A549 (cell line): ENCODE measurements at regions not wholly inside any gene's neighbourhood (a gene's known extent, or its start where the extent isn't known, plus 50 kb on each side); places are given as distances from the start of the nearest gene placed in this dataset.

Source experiments
- ATAC-seq, 2 experiments: fragments of 200-7000 bp in 1 of 2; fragments of >200 bp in 1 of 2; cut with Nextera tagmentation in 1 of 2; cut with Tn5 transposase in 1 of 2; 3 replicates each; pipeline versions ENCODE4 v1.8.0 to v1.9.1; 2018 to 2020; ENCODE audit warnings: mild to moderate bottlenecking in 1 of 2, moderate library complexity in 1 of 2
- CTCF ChIA-PET: fragments of 300-600 bp; sonication (Branson Sonifier 250); formaldehyde crosslinking; extraction: SDS; loops from one replicate; lab custom pipeline; 2021; ENCODE audit warnings: antibody characterized with exemption, inconsistent platforms; lab: Yijun Ruan, JAX
- POLR2A ChIA-PET: fragments of 350-600 bp; formaldehyde crosslinking; extraction: SDS; loops from one replicate; lab custom pipeline; 2021; ENCODE audit warnings: antibody characterized with exemption, inconsistent platforms; lab: Yijun Ruan, JAX
- DNase-seq, 2 experiments: peaks; one replicate each; pipeline versions ENCODE4 v3.0.0 to v3.0.0-alpha.2; 2011 to 2016; ENCODE audit warnings: low read depth in 1 of 2, low spot score in 1 of 2
- FAIRE-seq: peaks from 2 replicates; lab custom pipeline; 2011; peaks lifted over from hg19 to GRCh38; lab: Jason Lieb, UNC
- H3K27ac ChIP-seq, 2 experiments: fragments of >200 bp; sonication (Bioruptor Twin); formaldehyde crosslinking; 3 replicates each; pipeline ENCODE4 v1.5.1; 2016 to 2017
- H3K4me1 ChIP-seq: fragments of >200 bp; sonication (Bioruptor Twin); formaldehyde crosslinking; 3 replicates; pipeline ENCODE4 v1.6.1; 2016
- H3K4me2 ChIP-seq: fragments of >200 bp; sonication (Bioruptor Twin); formaldehyde crosslinking; 3 replicates; pipeline ENCODE4 v1.6.1; 2016
- H3K4me3 ChIP-seq: fragments of >200 bp; sonication (Bioruptor Twin); formaldehyde crosslinking; 3 replicates; pipeline ENCODE4 v1.5.1; 2016
- H3K9me3 ChIP-seq: fragments of >200 bp; sonication (Bioruptor Twin); formaldehyde crosslinking; 3 replicates; pipeline ENCODE4 v1.6.1; 2016
- BHLHE40 ChIP-seq: IDR thresholded peaks from 2 replicates; pipeline ENCODE4 v1.6.1; 2012; ENCODE audit warnings: low read depth, low read length, inconsistent platforms
- CEBPB ChIP-seq, 2 experiments: fragments of >200 bp in 1 of 2; sonication (Bioruptor Twin) in 1 of 2; formaldehyde crosslinking in 1 of 2; IDR thresholded peaks; 2 replicates each; pipeline ENCODE4 v1.6.1; 2012 to 2016
- CTCF ChIP-seq: fragments of >200 bp; sonication (Bioruptor Twin); formaldehyde crosslinking; IDR thresholded peaks from 3 replicates; pipeline ENCODE4 v1.5.1; 2016
- EHMT2 ChIP-seq: fragments of 200-600 bp; sonication (generic); IDR thresholded peaks from 2 replicates; pipeline ENCODE4 v1.6.1; 2016; ENCODE audit warnings: antibody characterized with exemption, low read depth, mild to moderate bottlenecking, moderate library complexity
- ELK1 ChIP-seq: fragments of 150-350 bp; IDR thresholded peaks from 2 replicates; pipeline ENCODE4 v1.6.1; 2014; ENCODE audit warnings: low read depth, mild to moderate bottlenecking, low read length
- EP300 ChIP-seq, 2 experiments: fragments of >200 bp; sonication (Bioruptor Twin); formaldehyde crosslinking; IDR thresholded peaks; 2 replicates in 1 of 2; 3 replicates in 1 of 2; pipeline ENCODE4 v1.6.1; 2016 to 2017
- ESRRA ChIP-seq: fragments of 150-350 bp; IDR thresholded peaks from 2 replicates; pipeline ENCODE4 v1.6.1; 2014; ENCODE audit warnings: mild to moderate bottlenecking, low read length, borderline replicate concordance
- GATA3 ChIP-seq: IDR thresholded peaks from 2 replicates; pipeline ENCODE4 v1.6.1; 2012; ENCODE audit warnings: borderline replicate concordance
- HDAC2 ChIP-seq: fragments of 200-600 bp; sonication (generic); IDR thresholded peaks from 2 replicates; pipeline ENCODE4 v1.6.1; 2016
- HOXA7 ChIP-seq: fragments of 250-450 bp; sonication (Bioruptor Pico); IDR thresholded peaks from 2 replicates; pipeline ENCODE4 v1.5.0; 2020; ENCODE audit warnings: mild to moderate bottlenecking, moderate library complexity
- JUN ChIP-seq, 2 experiments: fragments of >200 bp; sonication (Bioruptor Twin); formaldehyde crosslinking; IDR thresholded peaks; 2 replicates in 1 of 2; 3 replicates in 1 of 2; pipeline ENCODE4 v1.6.1; 2016 to 2017
- KDM1A ChIP-seq: fragments of 200-600 bp; sonication (generic); IDR thresholded peaks from 2 replicates; pipeline ENCODE4 v1.6.1; 2016; ENCODE audit warnings: low read depth, mild to moderate bottlenecking
- MAFK ChIP-seq: fragments of 450-650 bp; IDR thresholded peaks from 2 replicates; pipeline ENCODE4 v1.6.1; 2014; ENCODE audit not compliant: partially characterized antibody
- PHF8 ChIP-seq: fragments of 200-600 bp; sonication (generic); IDR thresholded peaks from 2 replicates; pipeline ENCODE4 v1.6.1; 2016; ENCODE audit warnings: low read depth, mild to moderate bottlenecking, antibody characterized with exemption, moderate library complexity, borderline replicate concordance
- RAD21 ChIP-seq, 2 experiments: fragments of >200 bp in 1 of 2; sonication (Bioruptor Twin) in 1 of 2; formaldehyde crosslinking in 1 of 2; IDR thresholded peaks in 1 of 2; conservative IDR thresholded peaks in 1 of 2; 2 replicates in 1 of 2; 3 replicates in 1 of 2; pipeline ENCODE4 v1.6.1; 2012 to 2018; ENCODE audit warnings: inconsistent platforms in 1 of 2
- RNF2 ChIP-seq: fragments of 200-600 bp; sonication (generic); IDR thresholded peaks from 2 replicates; pipeline ENCODE4 v1.6.1; 2016; ENCODE audit warnings: low read depth, mild to moderate bottlenecking, antibody characterized with exemption, moderate library complexity, borderline replicate concordance
- SMC3 ChIP-seq: fragments of >200 bp; sonication (Bioruptor Twin); formaldehyde crosslinking; IDR thresholded peaks from 3 replicates; pipeline ENCODE4 v1.6.1; 2018; ENCODE audit warnings: inconsistent platforms
- SREBF2 ChIP-seq: fragments of 450-650 bp; IDR thresholded peaks from 2 replicates; pipeline ENCODE4 v1.6.1; 2014; ENCODE audit warnings: mild to moderate bottlenecking, moderate library complexity
- TP53 ChIP-seq: fragments of 250-450 bp; sonication (Bioruptor Pico); IDR thresholded peaks from 2 replicates; pipeline ENCODE4 v1.5.0; 2021; ENCODE audit warnings: mild to moderate bottlenecking, moderate library complexity
- ZNF302 ChIP-seq: fragments of 250-450 bp; sonication (Bioruptor Pico); IDR thresholded peaks from 2 replicates; pipeline ENCODE4 v1.9.0; 2021; ENCODE audit warnings: inconsistent platforms, mild to moderate bottlenecking, moderate library complexity
- ZSCAN20 ChIP-seq: fragments of 250-450 bp; sonication (Bioruptor Pico); IDR thresholded peaks from 2 replicates; pipeline ENCODE4 v1.8.0; 2022; ENCODE audit warnings: mild to moderate bottlenecking, moderate library complexity
- WGBS: methylation state at CpG from one replicate; pipeline ENCODE4 v1.1.6; 2017; ENCODE audit errors: missing lambda C conversion rate; 5-methylcytosine and 5-hydroxymethylcytosine counted together
- TF ChIP-seq, protein P1 (sequence below): IDR thresholded peaks from 2 replicates; pipeline ENCODE4 v1.6.1; 2012
- TF ChIP-seq, protein P2 (sequence below): fragments of 250-450 bp; sonication (Bioruptor Pico); IDR thresholded peaks from 2 replicates; pipeline ENCODE4 v1.5.0; 2021; ENCODE audit warnings: mild to moderate bottlenecking, moderate library complexity, borderline replicate concordance
- TF ChIP-seq, protein P3 (sequence below): fragments of 450-650 bp; IDR thresholded peaks from 2 replicates; pipeline ENCODE4 v1.6.1; 2014; ENCODE audit warnings: antibody characterized with exemption
- TF ChIP-seq, protein P4 (sequence below): fragments of >200 bp; sonication (Bioruptor Twin); formaldehyde crosslinking; IDR thresholded peaks from 3 replicates; pipeline ENCODE4 v1.6.1; 2016

- TF ChIP-seq, protein P1, sequence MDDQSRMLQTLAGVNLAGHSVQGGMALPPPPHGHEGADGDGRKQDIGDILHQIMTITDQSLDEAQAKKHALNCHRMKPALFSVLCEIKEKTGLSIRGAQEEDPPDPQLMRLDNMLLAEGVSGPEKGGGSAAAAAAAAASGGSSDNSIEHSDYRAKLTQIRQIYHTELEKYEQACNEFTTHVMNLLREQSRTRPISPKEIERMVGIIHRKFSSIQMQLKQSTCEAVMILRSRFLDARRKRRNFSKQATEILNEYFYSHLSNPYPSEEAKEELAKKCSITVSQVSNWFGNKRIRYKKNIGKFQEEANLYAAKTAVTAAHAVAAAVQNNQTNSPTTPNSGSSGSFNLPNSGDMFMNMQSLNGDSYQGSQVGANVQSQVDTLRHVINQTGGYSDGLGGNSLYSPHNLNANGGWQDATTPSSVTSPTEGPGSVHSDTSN, result no peak
- TF ChIP-seq GATA3, result no peak
Observed at GRCh38 chr21:16342932-16343331, 613.1 kb downstream of the USP25 start (continued).

DNA sequence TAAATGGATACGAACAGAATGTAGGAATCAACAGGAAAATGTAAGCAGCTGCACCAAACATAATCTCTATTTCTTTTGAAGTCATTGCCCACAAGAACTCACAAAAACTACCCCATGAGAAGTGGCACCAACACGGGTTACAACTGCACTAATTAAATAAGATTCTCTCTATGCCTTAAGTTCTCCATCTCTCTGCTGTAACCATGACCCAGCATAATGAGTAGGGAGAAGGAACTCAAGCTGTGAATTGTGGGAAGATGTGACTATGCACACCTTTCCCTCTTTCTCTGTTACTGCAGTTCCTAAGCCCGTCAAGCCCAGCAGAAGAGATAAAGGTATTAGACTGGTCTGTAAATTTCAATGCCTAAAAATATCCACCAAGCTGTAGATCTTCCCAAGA, 614.0 kb downstream of the USP25 start:
- H3K4me2 ChIP-seq, result no peak overlapping the region
- no peak overlapping the region for H3K27ac ChIP-seq
- no peaks in the 10 kb centered on the region for H3K9me3 ChIP-seq
- ATAC-seq, result no peak
- WGBS, result 74% methylated on average over 3 of the region's 3 CpGs
- H3K4me3 ChIP-seq, result no peak overlapping the region
- POLR2A ChIA-PET, result no interaction called here
- CTCF ChIA-PET, result no interaction called here
- no peak for DNase-seq
- H3K4me1 ChIP-seq, result no peaks in the 10 kb centered on the region
- TF ChIP-seq CEBPB (IDR thresholded peaks at IDR 0.05) (no peak), JUN (IDR thresholded peaks at IDR 0.05) (no peak), SREBF2 (no peak), BHLHE40 (no peak), HOXA7 (CRISPR knock-in tag) (no peak), CTCF (no peak), ZSCAN20 (CRISPR knock-in tag) (no peak), ESRRA (no peak)
- TF ChIP-seq, protein P2, sequence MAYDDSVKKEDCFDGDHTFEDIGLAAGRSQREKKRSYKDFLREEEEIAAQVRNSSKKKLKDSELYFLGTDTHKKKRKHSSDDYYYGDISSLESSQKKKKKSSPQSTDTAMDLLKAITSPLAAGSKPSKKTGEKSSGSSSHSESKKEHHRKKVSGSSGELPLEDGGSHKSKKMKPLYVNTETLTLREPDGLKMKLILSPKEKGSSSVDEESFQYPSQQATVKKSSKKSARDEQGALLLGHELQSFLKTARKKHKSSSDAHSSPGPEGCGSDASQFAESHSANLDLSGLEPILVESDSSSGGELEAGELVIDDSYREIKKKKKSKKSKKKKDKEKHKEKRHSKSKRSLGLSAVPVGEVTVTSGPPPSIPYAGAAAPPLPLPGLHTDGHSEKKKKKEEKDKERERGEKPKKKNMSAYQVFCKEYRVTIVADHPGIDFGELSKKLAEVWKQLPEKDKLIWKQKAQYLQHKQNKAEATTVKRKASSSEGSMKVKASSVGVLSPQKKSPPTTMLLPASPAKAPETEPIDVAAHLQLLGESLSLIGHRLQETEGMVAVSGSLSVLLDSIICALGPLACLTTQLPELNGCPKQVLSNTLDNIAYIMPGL (CRISPR knock-in tag), result no peak
- FAIRE-seq, result no peak

DNA sequence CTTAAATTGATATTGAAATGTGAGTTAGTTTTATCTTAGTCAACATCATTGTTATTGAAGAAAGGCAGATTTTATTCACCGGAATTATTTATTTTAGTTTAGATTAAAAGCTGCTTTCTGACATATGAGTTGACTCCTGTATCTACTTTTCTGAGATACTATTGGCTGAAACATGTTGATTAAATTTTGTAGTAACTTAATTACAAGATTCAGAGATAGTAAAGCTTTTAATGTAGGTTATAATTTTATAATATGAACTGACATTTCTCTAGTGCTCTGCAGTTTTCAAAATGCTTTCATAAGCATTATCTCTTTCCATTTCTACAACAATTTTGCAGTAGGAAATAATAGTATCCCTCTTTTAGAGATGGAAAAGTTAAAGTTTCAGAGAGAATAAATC, 616.0 kb downstream of the USP25 start:
- 97% methylated on average over 1 of the region's 1 CpG for WGBS
- ATAC-seq (no peak), FAIRE-seq (no peak), DNase-seq (no peak)
- Histone ChIP-seq H3K4me3 (no peak overlapping the region), H3K27ac (no peak overlapping the region), H3K9me3 (no peaks in the 10 kb centered on the region), H3K4me1 (no peaks in the 10 kb centered on the region), H3K4me2 (no peak overlapping the region)
- ChIA-PET POLR2A (no interaction called here), CTCF (no interaction called here)
- TF ChIP-seq BHLHE40, result no peak
- TF ChIP-seq TP53 (CRISPR knock-in tag), result no peak
- no peak for TF ChIP-seq HDAC2
- TF ChIP-seq EHMT2, result no peak
- TF ChIP-seq CEBPB (IDR thresholded peaks at IDR 0.05), result no peak
- no peak for TF ChIP-seq PHF8
- TF ChIP-seq KDM1A, result no peak
- no peak for TF ChIP-seq EP300 (IDR thresholded peaks at IDR 0.05)
- no peak for TF ChIP-seq RAD21 (conservative IDR thresholded peaks at IDR 0.05 in 1 of 2, IDR thresholded peaks at IDR 0.05 in 1 of 2)
- TF ChIP-seq, protein P3, sequence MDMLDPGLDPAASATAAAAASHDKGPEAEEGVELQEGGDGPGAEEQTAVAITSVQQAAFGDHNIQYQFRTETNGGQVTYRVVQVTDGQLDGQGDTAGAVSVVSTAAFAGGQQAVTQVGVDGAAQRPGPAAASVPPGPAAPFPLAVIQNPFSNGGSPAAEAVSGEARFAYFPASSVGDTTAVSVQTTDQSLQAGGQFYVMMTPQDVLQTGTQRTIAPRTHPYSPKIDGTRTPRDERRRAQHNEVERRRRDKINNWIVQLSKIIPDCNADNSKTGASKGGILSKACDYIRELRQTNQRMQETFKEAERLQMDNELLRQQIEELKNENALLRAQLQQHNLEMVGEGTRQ, result no peak
- TF ChIP-seq MAFK, result no peak
- TF ChIP-seq RNF2, result no peak
- TF ChIP-seq ELK1, result no peak
- TF ChIP-seq, protein P4, sequence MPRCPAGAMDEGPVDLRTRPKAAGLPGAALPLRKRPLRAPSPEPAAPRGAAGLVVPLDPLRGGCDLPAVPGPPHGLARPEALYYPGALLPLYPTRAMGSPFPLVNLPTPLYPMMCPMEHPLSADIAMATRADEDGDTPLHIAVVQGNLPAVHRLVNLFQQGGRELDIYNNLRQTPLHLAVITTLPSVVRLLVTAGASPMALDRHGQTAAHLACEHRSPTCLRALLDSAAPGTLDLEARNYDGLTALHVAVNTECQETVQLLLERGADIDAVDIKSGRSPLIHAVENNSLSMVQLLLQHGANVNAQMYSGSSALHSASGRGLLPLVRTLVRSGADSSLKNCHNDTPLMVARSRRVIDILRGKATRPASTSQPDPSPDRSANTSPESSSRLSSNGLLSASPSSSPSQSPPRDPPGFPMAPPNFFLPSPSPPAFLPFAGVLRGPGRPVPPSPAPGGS, result no peak
- TF ChIP-seq ZNF302 (CRISPR knock-in tag), result no peak
- TF ChIP-seq SMC3, result no peak
